ENCODE measurements at regions not wholly inside any gene's neighbourhood (a gene's known extent, or its start where the extent isn't known, plus 50 kb on each side); places are given as distances from the start of the nearest gene placed in this dataset.

DNA sequence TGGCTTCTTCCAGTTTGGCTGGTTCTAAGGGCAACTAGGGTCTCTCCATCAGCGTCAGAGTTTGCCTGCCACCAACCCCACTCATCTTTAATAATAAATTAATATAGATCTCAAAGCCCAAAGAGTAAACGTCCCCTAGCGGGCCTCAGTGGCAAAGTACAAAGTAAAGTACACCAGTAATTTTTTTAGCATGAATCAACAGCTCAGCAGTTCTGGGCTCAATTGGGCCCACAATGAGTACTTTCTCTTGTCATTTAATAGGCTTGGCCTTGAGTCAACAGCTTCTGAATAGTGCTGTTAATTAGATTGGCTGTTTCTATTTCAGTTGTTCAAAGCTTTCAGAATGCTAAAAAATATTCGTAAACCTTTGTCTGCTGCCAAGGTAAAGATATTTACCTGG is 89.0 kb upstream of the PFN2 start:
- no peak for DNase-seq (ENCODE audit: low read depth, low spot score)
- Histone ChIP-seq H3K27me3 (ENCODE audit: insufficient read depth, insufficient read length) (no peaks in the 10 kb centered on the region), H3K9ac (ENCODE audit: insufficient read length, low read depth) (no peak overlapping the region), H3K36me3 (ENCODE audit: insufficient read depth, insufficient read length, low read length) (no peaks in the 10 kb centered on the region), H3K4me3 (ENCODE audit: insufficient read length, low read depth) (no peak overlapping the region), H3K9me3 (ENCODE audit: insufficient read depth, low read length) (no peaks in the 10 kb centered on the region), H3K4me1 (ENCODE audit: insufficient read depth, insufficient read length) (peaks cover 4% of the 10 kb centered on the region)
- TF ChIP-seq YY1 (IDR thresholded peaks at IDR 0.05; ENCODE audit: insufficient read depth, insufficient read length) (no peak), SUZ12 (IDR thresholded peaks at IDR 0.05; ENCODE audit: extremely low read depth, insufficient read depth, insufficient read length) (no peak), ZNF274 (IDR thresholded peaks at IDR 0.05; ENCODE audit: low read depth, low read length) (no peak)

DNA sequence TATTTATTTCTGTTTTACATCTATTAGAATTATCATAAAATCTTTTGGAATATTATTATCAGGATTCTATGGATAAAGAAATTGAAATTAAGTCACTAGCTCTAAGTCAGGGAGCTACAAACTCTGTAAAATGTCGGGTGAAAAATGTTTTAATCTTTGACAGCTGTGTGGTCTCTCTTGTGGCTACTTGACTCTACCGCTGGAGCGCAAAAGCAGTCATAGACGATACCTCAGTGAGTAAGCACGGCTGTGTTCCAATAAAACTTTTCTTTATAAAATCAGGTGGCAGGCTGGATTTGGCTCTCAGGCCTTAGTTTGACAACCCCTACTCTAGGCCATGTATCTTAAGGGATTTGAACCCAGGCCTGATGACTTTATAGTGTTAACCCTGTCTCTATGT is 88.5 kb upstream of the PFN2 start:
- H3K9me3 ChIP-seq (ENCODE audit: insufficient read depth, low read length) = no peaks in the 10 kb centered on the region
- TF ChIP-seq YY1 (IDR thresholded peaks at IDR 0.05; ENCODE audit: insufficient read depth, insufficient read length) (no peak), SUZ12 (IDR thresholded peaks at IDR 0.05; ENCODE audit: extremely low read depth, insufficient read depth, insufficient read length) (no peak), ZNF274 (IDR thresholded peaks at IDR 0.05; ENCODE audit: low read depth, low read length) (no peak)
- peaks cover 4% of the 10 kb centered on the region for H3K4me1 ChIP-seq (ENCODE audit: insufficient read depth, insufficient read length)
- no peak overlapping the region for H3K9ac ChIP-seq (ENCODE audit: insufficient read length, low read depth)
- no peak overlapping the region for H3K4me3 ChIP-seq (ENCODE audit: insufficient read length, low read depth)
- no peak for DNase-seq (ENCODE audit: low read depth, low spot score)
- H3K36me3 ChIP-seq (ENCODE audit: insufficient read depth, insufficient read length, low read length) = no peaks in the 10 kb centered on the region
- H3K27me3 ChIP-seq (ENCODE audit: insufficient read depth, insufficient read length) = no peaks in the 10 kb centered on the region

DNA sequence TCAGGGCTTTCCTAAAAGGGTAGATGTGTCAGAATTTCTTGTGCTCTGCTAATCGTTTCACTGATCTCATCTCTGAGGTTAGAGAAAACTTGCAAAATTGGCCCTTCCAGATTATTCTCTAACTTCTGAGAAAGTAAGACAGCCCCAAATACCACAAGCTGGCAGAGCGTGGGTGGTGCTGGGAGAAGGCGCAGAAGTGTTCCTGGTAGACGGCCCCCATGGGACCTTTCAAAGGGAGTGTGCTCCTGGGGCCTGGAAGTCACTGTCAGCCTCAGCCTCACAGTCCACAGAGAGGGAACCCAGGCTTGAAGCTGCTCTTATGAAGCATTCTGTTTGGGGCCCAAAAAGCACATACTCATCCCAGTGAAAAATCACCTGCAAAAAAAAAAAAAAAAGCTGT is 86.5 kb upstream of the PFN2 start:
- no peak for DNase-seq (ENCODE audit: low read depth, low spot score)
- Histone ChIP-seq H3K4me3 (ENCODE audit: insufficient read length, low read depth) (no peak overlapping the region), H3K9ac (ENCODE audit: insufficient read length, low read depth) (no peak overlapping the region), H3K27me3 (ENCODE audit: insufficient read depth, insufficient read length) (no peaks in the 10 kb centered on the region), H3K9me3 (ENCODE audit: insufficient read depth, low read length) (no peaks in the 10 kb centered on the region), H3K4me1 (ENCODE audit: insufficient read depth, insufficient read length) (peaks cover 4% of the 10 kb centered on the region), H3K36me3 (ENCODE audit: insufficient read depth, insufficient read length, low read length) (no peaks in the 10 kb centered on the region)
- TF ChIP-seq SUZ12 (IDR thresholded peaks at IDR 0.05; ENCODE audit: extremely low read depth, insufficient read depth, insufficient read length) = no peak

DNA sequence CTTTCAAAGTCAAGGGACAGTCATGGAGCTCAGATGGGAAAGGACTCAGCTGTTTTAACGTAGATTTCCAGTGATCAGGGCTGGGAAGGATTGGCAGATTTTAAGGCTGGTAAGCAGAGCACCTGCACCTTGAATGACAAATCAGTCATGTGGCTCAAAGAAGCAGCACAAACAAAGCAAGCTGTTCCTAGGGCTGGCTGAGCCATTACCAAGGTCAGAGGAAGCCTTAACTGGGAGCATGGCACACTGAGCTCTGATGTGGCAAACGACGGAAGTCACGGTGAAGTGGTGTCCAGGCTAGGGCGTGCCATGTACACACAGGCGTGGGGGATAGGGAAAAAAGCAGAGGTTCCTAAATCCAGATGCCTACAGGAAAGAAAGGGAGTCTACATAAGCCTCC is 84.6 kb upstream of the PFN2 start:
- no peak for DNase-seq (ENCODE audit: low read depth, low spot score)

DNA sequence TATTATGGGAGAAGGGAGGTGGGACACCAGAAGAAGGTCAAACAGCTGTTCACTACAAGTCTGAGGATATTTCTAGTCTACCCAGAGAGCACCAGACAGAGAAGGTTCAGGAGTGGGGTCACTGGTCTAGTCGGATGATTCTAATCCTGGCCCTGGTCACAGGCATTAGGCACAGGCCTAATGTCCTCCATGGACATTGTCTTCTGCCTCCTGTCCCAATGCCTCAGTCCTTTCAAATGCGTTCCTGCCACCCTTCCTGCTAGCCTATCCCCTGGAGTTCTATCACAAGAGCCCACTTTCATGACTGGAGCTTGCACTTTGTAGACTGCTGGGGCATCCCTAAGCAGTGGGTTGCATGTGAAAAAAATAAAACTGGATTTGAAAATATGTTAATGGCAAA is 83.9 kb upstream of the PFN2 start:
- Histone ChIP-seq H3K27me3 (ENCODE audit: insufficient read depth, insufficient read length) (no peaks in the 10 kb centered on the region), H3K9ac (ENCODE audit: insufficient read length, low read depth) (no peak overlapping the region), H3K4me1 (ENCODE audit: insufficient read depth, insufficient read length) (no peaks in the 10 kb centered on the region), H3K36me3 (ENCODE audit: insufficient read depth, insufficient read length, low read length) (no peaks in the 10 kb centered on the region), H3K4me3 (ENCODE audit: insufficient read length, low read depth) (no peak overlapping the region), H3K9me3 (ENCODE audit: insufficient read depth, low read length) (no peaks in the 10 kb centered on the region)
- TF ChIP-seq SUZ12 (IDR thresholded peaks at IDR 0.05; ENCODE audit: extremely low read depth, insufficient read depth, insufficient read length) = no peak
- TF ChIP-seq YY1 (IDR thresholded peaks at IDR 0.05; ENCODE audit: insufficient read depth, insufficient read length) = no peak
- no peak for TF ChIP-seq ZNF274 (IDR thresholded peaks at IDR 0.05; ENCODE audit: low read depth, low read length)
- no peak for DNase-seq (ENCODE audit: low read depth, low spot score)

More for the DNA sequence above, 84.6 kb upstream of the PFN2 start:
- no peaks in the 10 kb centered on the region for H3K9me3 ChIP-seq (ENCODE audit: insufficient read depth, low read length)
- no peaks in the 10 kb centered on the region for H3K36me3 ChIP-seq (ENCODE audit: insufficient read depth, insufficient read length, low read length)
- no peaks in the 10 kb centered on the region for H3K27me3 ChIP-seq (ENCODE audit: insufficient read depth, insufficient read length)
- H3K9ac ChIP-seq (ENCODE audit: insufficient read length, low read depth) = no peak overlapping the region
- no peak overlapping the region for H3K4me3 ChIP-seq (ENCODE audit: insufficient read length, low read depth)
- TF ChIP-seq YY1 (IDR thresholded peaks at IDR 0.05; ENCODE audit: insufficient read depth, insufficient read length) (no peak), SUZ12 (IDR thresholded peaks at IDR 0.05; ENCODE audit: extremely low read depth, insufficient read depth, insufficient read length) (no peak), ZNF274 (IDR thresholded peaks at IDR 0.05; ENCODE audit: low read depth, low read length) (no peak)
- H3K4me1 ChIP-seq (ENCODE audit: insufficient read depth, insufficient read length) = no peaks in the 10 kb centered on the region

DNA sequence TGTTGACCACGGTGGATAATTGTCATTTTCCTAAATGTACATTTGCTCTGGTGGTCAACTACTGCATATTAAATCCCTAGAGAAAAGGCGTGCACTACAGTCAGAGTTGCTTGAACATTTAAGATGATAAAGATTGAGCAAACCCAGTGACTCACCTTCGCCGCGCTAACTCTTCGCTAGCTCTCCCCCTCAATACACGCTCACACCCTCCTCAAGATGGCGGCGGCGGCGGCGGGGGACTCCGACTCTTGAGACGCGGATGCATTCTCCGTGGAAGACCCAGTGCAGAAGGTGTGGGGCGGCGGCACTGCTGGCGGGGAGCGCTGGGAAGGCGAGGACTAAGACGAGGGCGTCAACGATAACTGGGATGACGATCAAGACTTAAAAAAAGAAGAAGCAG is 79.8 kb upstream of the PFN2 start:
- H3K36me3 ChIP-seq (ENCODE audit: insufficient read depth, insufficient read length, low read length) = no peaks in the 10 kb centered on the region
- H3K9me3 ChIP-seq (ENCODE audit: insufficient read depth, low read length) = no peaks in the 10 kb centered on the region
- no peak for DNase-seq (ENCODE audit: low read depth, low spot score)
- no peaks in the 10 kb centered on the region for H3K27me3 ChIP-seq (ENCODE audit: insufficient read depth, insufficient read length)
- H3K4me3 ChIP-seq (ENCODE audit: insufficient read length, low read depth) = no peak overlapping the region
- peaks cover 6% of the 10 kb centered on the region for H3K4me1 ChIP-seq (ENCODE audit: insufficient read depth, insufficient read length)
- TF ChIP-seq ZNF274 (IDR thresholded peaks at IDR 0.05; ENCODE audit: low read depth, low read length) (no peak), SUZ12 (IDR thresholded peaks at IDR 0.05; ENCODE audit: extremely low read depth, insufficient read depth, insufficient read length) (no peak), YY1 (IDR thresholded peaks at IDR 0.05; ENCODE audit: insufficient read depth, insufficient read length) (no peak)
- H3K9ac ChIP-seq (ENCODE audit: insufficient read length, low read depth) = no peak overlapping the region

DNA sequence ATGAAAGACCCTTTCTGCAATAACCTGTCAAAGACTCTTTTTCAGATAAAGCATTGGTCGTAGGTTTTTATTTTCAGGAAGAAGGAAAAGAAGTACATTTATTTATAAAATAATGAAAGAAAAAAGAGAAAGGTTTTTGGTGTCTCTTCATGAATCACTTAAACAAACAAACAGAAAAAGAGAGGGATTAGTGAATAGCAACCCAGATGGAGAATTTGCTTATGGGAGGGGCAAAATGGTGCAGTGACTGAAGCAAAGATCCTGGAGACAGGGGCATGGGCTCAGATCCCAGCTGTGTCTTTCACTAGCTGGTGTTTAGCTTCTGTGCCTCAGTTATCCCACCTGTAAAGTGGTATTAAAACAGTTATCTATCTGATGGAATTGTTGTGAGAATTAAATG is 78.6 kb upstream of the PFN2 start:
- Histone ChIP-seq H3K4me3 (ENCODE audit: insufficient read length, low read depth) (no peak overlapping the region), H3K27me3 (ENCODE audit: insufficient read depth, insufficient read length) (no peaks in the 10 kb centered on the region), H3K4me1 (ENCODE audit: insufficient read depth, insufficient read length) (peaks cover 6% of the 10 kb centered on the region), H3K36me3 (ENCODE audit: insufficient read depth, insufficient read length, low read length) (no peaks in the 10 kb centered on the region), H3K9ac (ENCODE audit: insufficient read length, low read depth) (no peak overlapping the region), H3K9me3 (ENCODE audit: insufficient read depth, low read length) (no peaks in the 10 kb centered on the region)
- TF ChIP-seq SUZ12 (IDR thresholded peaks at IDR 0.05; ENCODE audit: extremely low read depth, insufficient read depth, insufficient read length) (no peak), ZNF274 (IDR thresholded peaks at IDR 0.05; ENCODE audit: low read depth, low read length) (no peak), YY1 (IDR thresholded peaks at IDR 0.05; ENCODE audit: insufficient read depth, insufficient read length) (no peak)
- no peak for DNase-seq (ENCODE audit: low read depth, low spot score)

DNA sequence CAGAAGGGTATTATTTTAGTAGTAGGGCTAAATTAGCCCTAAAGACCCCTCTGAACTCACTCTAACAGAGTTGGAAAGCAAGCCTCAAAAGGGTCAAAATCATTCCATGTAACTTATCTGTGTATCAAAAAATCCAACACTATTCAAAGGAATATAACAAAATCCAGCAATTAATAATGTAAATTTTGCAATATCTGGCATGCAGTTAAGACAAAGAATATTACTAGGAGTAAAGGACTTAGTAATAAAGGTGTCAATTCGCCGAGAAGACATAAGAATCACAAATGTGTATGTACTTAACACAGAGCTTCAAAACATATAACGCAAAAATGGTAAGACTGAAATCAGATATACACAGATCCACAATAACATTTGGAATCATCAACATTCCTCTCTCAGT is 71.2 kb upstream of the PFN2 start:
- DNase-seq (ENCODE audit: low read depth, low spot score) = no peak
- no peak overlapping the region for H3K4me3 ChIP-seq (ENCODE audit: insufficient read length, low read depth)
- TF ChIP-seq YY1 (IDR thresholded peaks at IDR 0.05; ENCODE audit: insufficient read depth, insufficient read length) = no peak
- no peak for TF ChIP-seq SUZ12 (IDR thresholded peaks at IDR 0.05; ENCODE audit: extremely low read depth, insufficient read depth, insufficient read length)
- no peak for TF ChIP-seq ZNF274 (IDR thresholded peaks at IDR 0.05; ENCODE audit: low read depth, low read length)

More for the DNA sequence above, 71.2 kb upstream of the PFN2 start:
- Histone ChIP-seq H3K9me3 (ENCODE audit: insufficient read depth, low read length) (peaks cover 16% of the 10 kb centered on the region), H3K9ac (ENCODE audit: insufficient read length, low read depth) (no peak overlapping the region), H3K36me3 (ENCODE audit: insufficient read depth, insufficient read length, low read length) (no peaks in the 10 kb centered on the region), H3K27me3 (ENCODE audit: insufficient read depth, insufficient read length) (no peaks in the 10 kb centered on the region), H3K4me1 (ENCODE audit: insufficient read depth, insufficient read length) (peaks cover 2% of the 10 kb centered on the region)

Data from NT2/D1 (cell line).